ELF-1 (cell line): ENCODE measurements at regions not wholly inside any gene's neighbourhood (a gene's known extent, or its start where the extent isn't known, plus 50 kb on each side); places are given as distances from the start of the nearest gene placed in this dataset.
A peak's percentile ranks its signal among the peaks of the same experiment; 100 is the strongest.
"Not testable (repeated sequence)": the region's sequence is repeated elsewhere in the genome, so short reads cannot be mapped to it uniquely, and the experiment has no call there.

Experiments
- DNase-seq: peaks from one replicate; pipeline ENCODE4 v3.0.0-alpha.2; 2016; ENCODE audit warnings: low read depth, low spot score

DNA sequence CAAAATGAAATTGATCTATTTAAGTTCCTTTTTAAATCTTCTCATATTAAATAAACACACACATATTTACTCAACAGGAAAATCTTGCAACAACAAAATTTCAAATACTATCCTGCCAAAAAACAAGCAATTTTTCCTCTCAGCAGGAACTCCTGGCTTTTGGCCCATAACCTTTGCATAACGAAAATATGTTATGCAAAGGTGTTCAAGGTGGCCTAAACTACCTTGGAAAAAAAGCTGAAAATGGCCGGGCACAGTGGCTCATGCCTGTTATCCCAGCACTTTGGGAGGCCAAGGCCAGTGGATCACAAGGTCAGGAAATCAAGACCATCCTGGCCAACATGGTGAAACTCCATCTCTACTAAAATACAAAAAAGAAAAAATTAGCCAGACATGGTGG, 424.3 kb upstream of the ZNF337 start:
- not testable (repeated sequence) for DNase-seq

DNA sequence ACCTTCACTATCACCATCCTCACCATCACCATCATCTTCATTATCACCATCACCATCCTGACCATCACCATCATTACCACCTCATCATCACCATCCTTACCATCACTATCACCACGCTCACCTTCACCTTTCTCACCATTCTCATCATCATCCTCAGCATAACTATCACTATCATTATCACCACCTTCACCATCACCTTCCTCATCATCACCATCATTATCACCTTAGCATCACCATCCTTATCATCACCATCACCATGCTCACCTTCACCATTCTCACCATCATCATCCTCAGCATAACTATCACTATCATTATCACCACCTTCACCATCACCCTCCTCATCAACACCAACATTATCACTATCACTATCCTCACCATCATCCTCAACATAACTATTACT, 397.8 kb upstream of the ZNF337 start:
- DNase-seq = not testable (repeated sequence)

DNA sequence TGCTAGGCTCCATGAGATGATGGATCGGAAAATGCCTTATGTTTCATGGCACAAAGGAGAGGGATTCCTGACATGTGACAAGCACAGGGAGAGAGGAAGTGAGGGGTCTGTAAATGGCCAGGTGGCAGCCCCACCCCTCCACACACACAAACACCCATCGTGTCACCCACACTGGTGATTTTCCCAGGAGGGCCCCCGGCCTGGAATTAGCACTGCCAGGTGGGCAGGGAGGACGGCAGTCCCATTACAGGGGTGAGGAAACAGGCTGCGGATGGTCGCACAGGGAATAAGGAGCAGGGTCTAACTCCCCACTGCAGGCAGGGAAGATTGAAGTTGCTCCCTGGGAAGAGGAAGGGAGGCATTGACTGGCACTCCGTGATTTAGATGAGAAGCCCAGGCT, 395.3 kb upstream of the ZNF337 start:
- not testable (repeated sequence) for DNase-seq

GRCh38 chr20:26086195-26086594, 389.5 kb upstream of the ZNF337 start:
- DNase-seq = not testable (repeated sequence)

- not testable (repeated sequence) for DNase-seq
Measured at GRCh38 chr20:26073972-26074371, 377.3 kb upstream of the ZNF337 start.

DNA sequence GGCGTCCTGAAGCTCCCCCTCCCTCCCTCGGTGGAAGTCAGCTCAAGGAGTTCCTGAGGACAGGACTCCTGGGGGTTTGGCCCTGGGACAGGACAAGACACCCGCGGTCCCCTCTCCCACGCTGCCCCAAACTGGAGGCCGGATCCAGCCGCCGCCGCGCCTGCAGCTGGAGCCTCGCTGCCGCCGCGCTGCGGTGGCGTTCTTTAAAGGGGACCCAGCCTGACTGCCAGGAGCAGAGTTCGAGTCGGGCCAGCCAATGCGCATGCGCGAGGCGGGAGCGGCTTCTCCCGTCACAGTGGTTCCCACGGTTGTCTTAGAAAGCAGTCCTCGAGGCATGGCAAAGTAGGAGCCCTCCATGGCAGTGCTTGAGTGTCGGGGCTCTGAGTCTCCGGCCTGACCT, 362.7 kb upstream of the ZNF337 start:
- DNase-seq = not testable (repeated sequence)

DNA sequence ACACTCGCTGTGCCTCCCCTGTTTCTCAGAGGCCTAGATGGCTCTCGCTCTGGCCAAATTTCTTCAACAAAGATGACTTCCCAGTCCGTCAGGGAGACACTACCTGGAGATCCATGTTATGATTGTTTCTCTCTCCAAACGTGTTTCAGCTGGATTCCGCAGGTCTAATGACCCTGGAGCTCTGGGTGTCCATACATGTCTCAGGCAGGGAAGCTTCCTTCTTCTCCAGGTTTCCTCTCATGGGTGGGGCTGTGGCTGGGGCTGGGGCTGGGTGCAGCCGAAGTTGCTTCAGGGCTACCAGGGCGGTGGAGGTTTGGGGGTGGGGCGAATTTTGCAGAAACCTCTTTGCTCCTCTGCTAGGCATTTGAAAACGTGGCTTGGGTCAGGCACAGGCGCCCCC, 361.8 kb upstream of the ZNF337 start:
- DNase-seq = not testable (repeated sequence)

DNA sequence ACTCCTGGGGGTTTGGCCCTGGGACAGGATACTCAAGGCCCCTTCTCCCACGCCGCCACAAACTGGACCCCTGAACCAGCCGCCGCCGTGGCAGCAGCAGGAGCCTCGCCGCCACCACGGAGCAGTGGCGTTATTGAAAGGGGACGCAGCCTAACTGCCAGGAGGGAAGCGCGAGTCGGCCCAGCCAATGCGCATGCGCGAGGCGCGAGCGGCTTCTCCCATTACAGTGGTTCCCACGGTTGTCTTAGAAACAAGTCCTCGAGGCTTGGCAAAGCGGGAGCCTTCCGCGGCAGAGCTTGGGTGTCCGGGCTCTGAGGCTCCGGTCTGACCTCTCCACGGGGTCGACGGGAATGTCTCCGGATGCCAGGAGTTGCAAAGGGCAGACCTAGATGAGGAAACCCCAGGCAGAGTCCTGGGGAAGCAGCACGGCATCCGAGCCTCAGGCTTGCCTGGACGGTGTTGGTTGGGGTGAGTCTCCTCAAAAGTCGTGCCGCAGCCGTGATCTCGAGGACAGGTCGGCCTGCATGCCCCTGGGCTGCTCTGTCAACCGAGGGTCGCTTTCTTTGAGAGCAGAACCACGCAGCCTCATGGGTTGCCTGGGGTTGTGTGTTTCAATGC, 360.6 kb upstream of the ZNF337 start:
- DNase-seq = not testable (repeated sequence)

DNA sequence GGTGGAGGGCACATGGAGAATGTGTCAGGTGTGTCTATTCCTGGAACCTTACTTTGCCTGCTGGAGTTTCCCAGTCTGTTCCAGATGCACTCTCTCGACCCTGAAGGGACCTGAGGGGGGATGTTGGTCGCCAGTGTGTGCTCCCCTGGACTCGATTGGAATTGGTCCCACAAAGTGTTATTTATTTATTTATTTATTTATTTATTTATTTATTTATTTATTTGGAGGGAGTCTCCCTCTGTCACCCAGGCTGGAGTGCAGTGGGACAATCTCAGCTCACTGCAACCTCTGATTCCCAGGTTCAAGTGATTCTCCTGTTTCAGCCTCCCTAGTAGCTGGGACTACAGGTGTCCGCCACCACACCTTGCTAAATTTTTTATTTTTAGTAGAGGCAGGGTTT, 329.1 kb upstream of the ZNF337 start:
- DNase-seq = not testable (repeated sequence)

- DNase-seq = not testable (repeated sequence)
Measured at GRCh38 chr20:26010942-26011276, 314.3 kb upstream of the ZNF337 start.

DNA sequence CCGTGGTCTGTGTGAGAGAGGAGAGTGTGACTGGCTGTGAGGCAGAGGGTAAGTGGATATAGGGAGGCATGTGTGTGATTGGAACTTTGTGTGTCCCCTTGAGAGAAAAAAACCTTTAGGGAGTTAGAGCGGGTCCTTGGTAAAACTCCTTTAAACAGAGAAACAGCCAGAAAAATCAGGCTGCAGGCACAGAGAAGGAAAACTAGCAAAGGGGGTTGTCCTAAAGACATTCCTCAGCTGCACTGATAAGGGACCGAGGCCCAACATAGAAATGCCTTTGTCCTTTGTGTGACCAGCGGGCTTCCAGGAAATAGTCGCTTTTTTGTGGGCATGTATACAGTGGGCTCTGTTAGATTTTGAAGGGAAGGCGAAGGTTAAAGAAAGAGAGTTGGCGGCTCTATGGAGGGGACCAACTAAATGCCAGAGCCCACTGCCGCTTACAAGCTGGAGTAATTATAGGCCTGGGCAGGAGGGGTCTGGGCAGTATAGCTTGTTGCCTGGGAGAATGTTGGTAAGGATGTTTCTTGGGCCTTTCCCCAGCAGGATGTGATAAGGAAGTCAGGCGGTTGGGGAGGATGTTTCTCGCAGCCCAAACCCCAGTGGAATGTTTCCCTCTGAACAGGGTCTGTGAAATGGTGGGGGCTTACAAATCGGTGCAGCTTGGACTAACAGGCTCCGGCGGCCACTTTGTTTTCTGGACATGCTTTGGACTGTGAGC, 313.7 kb upstream of the ZNF337 start:
- DNase-seq = peak; percentile 58

GRCh38 chr20:26009402-26010223, 313.0 kb upstream of the ZNF337 start:
- DNase-seq = peak; percentile 92

GRCh38 chr20:26008026-26008425, 311.4 kb upstream of the ZNF337 start:
- not testable (repeated sequence) for DNase-seq

DNA sequence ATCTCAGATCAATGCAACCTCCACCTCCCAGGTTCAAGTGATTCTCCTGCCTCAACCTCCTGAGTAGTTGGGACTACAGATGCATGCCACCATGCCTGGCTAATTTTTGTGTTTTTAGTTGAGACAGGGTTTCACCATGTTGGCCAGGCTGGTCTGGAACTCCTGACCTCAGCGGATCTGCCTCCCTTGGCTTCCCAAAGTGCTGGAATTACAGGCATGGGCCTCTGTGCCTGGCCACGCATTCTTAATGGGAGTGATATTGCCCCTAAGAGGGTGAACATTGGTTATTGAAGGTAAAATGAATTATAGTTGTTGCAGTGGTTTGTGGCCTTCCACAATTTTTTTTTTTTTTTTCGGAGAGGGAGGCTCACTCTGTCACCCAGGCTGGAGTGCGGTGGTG, 309.5 kb upstream of the ZNF337 start:
- not testable (repeated sequence) for DNase-seq

DNA sequence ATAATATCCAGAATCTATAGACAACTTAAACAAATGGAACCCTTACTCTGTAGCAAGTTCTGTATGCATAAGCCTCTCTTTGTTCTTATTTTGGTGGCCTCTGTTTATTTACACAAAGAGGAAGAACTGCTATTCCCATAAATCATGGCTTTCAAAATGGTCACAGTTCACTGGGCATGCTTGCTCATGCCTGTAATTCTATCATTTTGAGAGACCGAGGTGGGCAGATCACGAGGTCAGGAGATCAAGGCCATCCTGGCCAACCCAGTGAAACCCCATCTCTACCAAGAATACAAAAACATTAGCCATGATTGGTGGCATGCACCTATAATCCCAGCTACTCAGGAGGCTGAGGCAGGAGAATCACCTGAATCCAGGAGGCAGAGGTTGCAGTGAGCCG, 307.3 kb upstream of the ZNF337 start:
- not testable (repeated sequence) for DNase-seq

- not testable (repeated sequence) for DNase-seq
Measured at GRCh38 chr20:25997367-25998038, 300.9 kb upstream of the ZNF337 start.

GRCh38 chr20:25992146-25992545, 295.5 kb upstream of the ZNF337 start:
- DNase-seq = peak; percentile 85

DNA sequence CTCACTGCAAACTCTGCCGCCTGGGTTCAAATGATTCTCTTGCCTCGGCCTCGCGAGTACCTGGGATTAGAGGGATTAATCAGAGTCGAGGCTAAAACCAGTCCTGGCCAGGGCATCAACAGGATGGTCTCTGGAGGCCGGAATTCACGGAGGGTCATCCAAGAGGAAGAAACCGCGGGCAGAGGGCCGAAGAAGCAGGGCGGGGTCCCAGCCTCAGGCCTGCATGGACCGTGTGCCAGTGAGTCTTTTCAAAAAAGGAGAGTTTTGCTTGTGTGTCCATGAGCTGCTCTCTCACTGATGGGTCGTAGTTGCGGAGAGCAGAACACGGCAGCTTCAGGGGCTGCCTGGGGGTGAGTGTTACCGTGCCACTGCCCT, 295.1 kb upstream of the ZNF337 start:
- no peak for DNase-seq

GRCh38 chr20:25991051-25991755, 294.6 kb upstream of the ZNF337 start:
- no peak for DNase-seq

GRCh38 chr20:25989686-25990085, 293.0 kb upstream of the ZNF337 start:
- DNase-seq = not testable (repeated sequence)

DNA sequence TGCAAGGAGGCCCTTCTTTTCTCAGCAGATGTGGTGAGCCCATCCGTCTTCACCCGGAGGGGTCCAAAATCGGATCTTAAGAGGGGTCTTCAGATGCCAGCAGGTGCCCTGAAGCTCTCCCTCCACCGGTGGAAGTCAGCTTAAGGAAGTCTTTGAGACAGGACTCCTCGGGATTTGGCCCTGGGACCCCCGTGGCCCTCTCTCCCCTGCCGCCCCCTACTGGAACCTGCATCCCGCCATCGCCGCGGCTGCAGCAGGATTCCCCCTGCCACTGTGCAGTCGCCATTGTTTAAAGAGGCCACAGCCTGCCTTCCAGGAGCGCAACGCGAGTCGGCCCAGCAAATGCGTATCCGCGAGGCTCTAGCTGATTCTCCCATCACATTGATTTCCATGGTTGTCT, 292.5 kb upstream of the ZNF337 start:
- DNase-seq = no peak
